Hepatocyte (in vitro differentiated cells): ENCODE measurements at regions not wholly inside any gene's neighbourhood (a gene's known extent, or its start where the extent isn't known, plus 50 kb on each side); places are given as distances from the start of the nearest gene placed in this dataset.

Experiments
- DNase-seq: peaks from one replicate; pipeline ENCODE4 v3.0.0-alpha.2; 2016; ENCODE audit warnings: low spot score
- H2AFZ ChIP-seq: fragments of 200-600 bp; sonication (generic); 2 replicates; pipeline ENCODE4 v1.6.0; 2016; ENCODE audit warnings: antibody characterized with exemption, mild to moderate bottlenecking
- H3K27ac ChIP-seq: fragments of 200-600 bp; sonication (generic); 2 replicates; pipeline ENCODE4 v1.5.1; 2016; ENCODE audit warnings: mild to moderate bottlenecking
- H3K27me3 ChIP-seq: fragments of 200-600 bp; sonication (generic); 2 replicates; pipeline ENCODE4 v1.6.1; 2016
- H3K36me3 ChIP-seq: fragments of 200-600 bp; sonication (generic); replicated peaks from 2 replicates; pipeline ENCODE4 v1.5.1; 2016; ENCODE audit warnings: low read depth; ENCODE audit not compliant: insufficient read depth
- H3K4me1 ChIP-seq: fragments of 200-600 bp; sonication (generic); 2 replicates; pipeline ENCODE4 v1.5.1; 2016; ENCODE audit warnings: mild to moderate bottlenecking, moderate library complexity; ENCODE audit not compliant: insufficient read depth
- H3K4me2 ChIP-seq: fragments of 200-600 bp; sonication (generic); 2 replicates; pipeline ENCODE4 v1.6.0; 2016
- H3K4me3 ChIP-seq: fragments of 200-600 bp; sonication (generic); 2 replicates; pipeline ENCODE4 v1.5.1; 2016; ENCODE audit warnings: mild to moderate bottlenecking
- H3K79me2 ChIP-seq: fragments of 200-600 bp; sonication (generic); 2 replicates; pipeline ENCODE4 v1.6.0; 2017; ENCODE audit warnings: mild to moderate bottlenecking
- H3K9me2 ChIP-seq: fragments of 200-600 bp; sonication (generic); replicated peaks from 2 replicates; pipeline ENCODE4 v1.6.0; 2017; ENCODE audit warnings: mild to moderate bottlenecking; ENCODE audit not compliant: insufficient read depth
- H3K9me3 ChIP-seq: fragments of 200-600 bp; sonication (generic); 2 replicates; pipeline ENCODE4 v1.5.1; 2016; ENCODE audit warnings: low read depth, mild to moderate bottlenecking
- H4K20me1 ChIP-seq: fragments of 200-600 bp; sonication (generic); 2 replicates; pipeline ENCODE4 v1.6.0; 2016; ENCODE audit warnings: mild to moderate bottlenecking; ENCODE audit not compliant: insufficient read depth, poor library complexity, severe bottlenecking
- CTCF ChIP-seq: fragments of 200-600 bp; sonication (generic); IDR thresholded peaks from 2 replicates; pipeline ENCODE4 v1.5.1; 2016; ENCODE audit warnings: antibody characterized with exemption, mild to moderate bottlenecking; ENCODE audit not compliant: poor library complexity
- EZH2 ChIP-seq: fragments of 200-600 bp; sonication (generic); IDR thresholded peaks from 2 replicates; pipeline ENCODE4 v1.6.1; 2016; ENCODE audit warnings: antibody characterized with exemption, mild to moderate bottlenecking, borderline replicate concordance
- EZH2phosphoT487 ChIP-seq: fragments of 200-600 bp; sonication (generic); IDR thresholded peaks from one replicate; pipeline ENCODE4 v1.6.1; 2018; ENCODE audit warnings: antibody characterized with exemption, mild to moderate bottlenecking, low read depth, moderate library complexity; ENCODE audit not compliant: unreplicated experiment, severe bottlenecking
- WGBS: methylation state at CpG from one replicate; pipeline ENCODE4 v1.1.6; 2016; ENCODE audit warnings: low lambda C conversion rate; ENCODE audit errors: missing lambda C conversion rate; 5-methylcytosine and 5-hydroxymethylcytosine counted together

- Histone ChIP-seq H3K9me3 (no peaks in the 10 kb centered on the region), H3K9me2 (no peaks in the 10 kb centered on the region), H3K4me3 (no peak overlapping the region), H3K4me1 (no peaks in the 10 kb centered on the region), H3K27ac (no peak overlapping the region), H3K36me3 (no peaks in the 10 kb centered on the region), H3K4me2 (no peak overlapping the region), H3K79me2 (no peaks in the 10 kb centered on the region), H4K20me1 (no peaks in the 10 kb centered on the region), H3K27me3 (no peaks in the 10 kb centered on the region), H2AFZ (no peak overlapping the region)
- DNase-seq, result peak; percentile 5
- 92% methylated on average over 16 of the region's 17 CpGs for WGBS
- TF ChIP-seq EZH2phosphoT487, result no peak
- no peak for TF ChIP-seq CTCF
- TF ChIP-seq EZH2, result no peak
These were observed 387.9 kb upstream of the ANO3 start for GRCh38 chr11:25943777-25944661.

GRCh38 chr11:25949918-25950317 is 382.0 kb upstream of the ANO3 start:
- no peak for DNase-seq
- WGBS, result 73% methylated on average over 2 of the region's 2 CpGs
- no peaks in the 10 kb centered on the region for H4K20me1 ChIP-seq
- no peak overlapping the region for H2AFZ ChIP-seq
- no peaks in the 10 kb centered on the region for H3K4me1 ChIP-seq
- no peaks in the 10 kb centered on the region for H3K9me2 ChIP-seq
- TF ChIP-seq EZH2phosphoT487 (no peak), EZH2 (no peak), CTCF (no peak)
- H3K9me3 ChIP-seq, result no peaks in the 10 kb centered on the region
- H3K4me3 ChIP-seq, result no peak overlapping the region
- no peaks in the 10 kb centered on the region for H3K79me2 ChIP-seq
- no peaks in the 10 kb centered on the region for H3K27me3 ChIP-seq
- H3K27ac ChIP-seq, result no peak overlapping the region
- H3K4me2 ChIP-seq, result no peak overlapping the region
- no peaks in the 10 kb centered on the region for H3K36me3 ChIP-seq

- H3K27me3 ChIP-seq, result no peaks in the 10 kb centered on the region
- no peaks in the 10 kb centered on the region for H3K9me3 ChIP-seq
- TF ChIP-seq EZH2phosphoT487 (no peak), CTCF (no peak), EZH2 (no peak)
- H3K4me2 ChIP-seq, result no peak overlapping the region
- no peak overlapping the region for H2AFZ ChIP-seq
- no peak overlapping the region for H3K27ac ChIP-seq
- no peaks in the 10 kb centered on the region for H3K79me2 ChIP-seq
- no peaks in the 10 kb centered on the region for H3K4me1 ChIP-seq
- H3K36me3 ChIP-seq, result no peaks in the 10 kb centered on the region
- H4K20me1 ChIP-seq, result no peaks in the 10 kb centered on the region
- WGBS, result 78% methylated on average over 3 of the region's 3 CpGs
- no peaks in the 10 kb centered on the region for H3K9me2 ChIP-seq
- H3K4me3 ChIP-seq, result no peak overlapping the region
- no peak for DNase-seq
These were observed 378.9 kb upstream of the ANO3 start for GRCh38 chr11:25953006-25953405.
